Lower leg skin (tissue), 3 donors: ENCODE measurements at regions not wholly inside any gene's neighbourhood (a gene's known extent, or its start where the extent isn't known, plus 50 kb on each side); places are given as distances from the start of the nearest gene placed in this dataset.

Source experiments
- POLR2A ChIP-seq, 2 donors: fragments of 450-650 bp; IDR thresholded peaks; one replicate each; pipeline ENCODE4 v1.6.1; 2016 to 2017; ENCODE audit warnings: antibody characterized with exemption in 2 of 2, mild to moderate bottlenecking in 1 of 2, moderate library complexity in 1 of 2
- TF ChIP-seq, protein P1 (sequence below), 3 donors: fragments of 450-650 bp; IDR thresholded peaks; one replicate each; pipeline ENCODE4 v1.5.1; 2016; ENCODE audit warnings: antibody characterized with exemption in 3 of 3, mild to moderate bottlenecking in 3 of 3, moderate library complexity in 2 of 3

DNA sequence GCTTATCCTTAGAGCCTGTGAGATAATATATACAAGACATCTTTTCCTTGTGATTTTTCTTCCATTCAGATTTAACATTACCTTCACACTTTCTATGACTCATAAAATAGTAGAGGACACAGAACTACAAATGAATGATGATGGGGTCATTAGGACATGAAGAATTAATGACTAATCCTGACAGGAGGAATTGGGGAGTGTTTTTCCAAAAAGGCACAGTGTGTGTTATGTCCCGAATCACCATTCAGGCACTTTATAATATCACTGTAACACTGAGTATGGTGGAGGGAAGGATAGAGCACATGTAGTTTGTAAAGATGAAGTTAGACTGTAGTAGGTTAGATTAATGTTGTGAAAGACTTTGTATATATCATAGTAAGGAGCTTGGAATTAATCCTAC, 391.3 kb downstream of the JRKL start:
- TF ChIP-seq, protein P1, sequence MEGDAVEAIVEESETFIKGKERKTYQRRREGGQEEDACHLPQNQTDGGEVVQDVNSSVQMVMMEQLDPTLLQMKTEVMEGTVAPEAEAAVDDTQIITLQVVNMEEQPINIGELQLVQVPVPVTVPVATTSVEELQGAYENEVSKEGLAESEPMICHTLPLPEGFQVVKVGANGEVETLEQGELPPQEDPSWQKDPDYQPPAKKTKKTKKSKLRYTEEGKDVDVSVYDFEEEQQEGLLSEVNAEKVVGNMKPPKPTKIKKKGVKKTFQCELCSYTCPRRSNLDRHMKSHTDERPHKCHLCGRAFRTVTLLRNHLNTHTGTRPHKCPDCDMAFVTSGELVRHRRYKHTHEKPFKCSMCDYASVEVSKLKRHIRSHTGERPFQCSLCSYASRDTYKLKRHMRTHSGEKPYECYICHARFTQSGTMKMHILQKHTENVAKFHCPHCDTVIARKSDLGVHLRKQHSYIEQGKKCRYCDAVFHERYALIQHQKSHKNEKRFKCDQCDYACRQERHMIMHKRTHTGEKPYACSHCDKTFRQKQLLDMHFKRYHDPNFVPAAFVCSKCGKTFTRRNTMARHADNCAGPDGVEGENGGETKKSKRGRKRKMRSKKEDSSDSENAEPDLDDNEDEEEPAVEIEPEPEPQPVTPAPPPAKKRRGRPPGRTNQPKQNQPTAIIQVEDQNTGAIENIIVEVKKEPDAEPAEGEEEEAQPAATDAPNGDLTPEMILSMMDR (IDR thresholded peaks at IDR 0.05), result no peak
- no peak for TF ChIP-seq POLR2A (IDR thresholded peaks at IDR 0.05)
